Ovary (tissue), 3 donors: ENCODE measurements at regions not wholly inside any gene's neighbourhood (a gene's known extent, or its start where the extent isn't known, plus 50 kb on each side); places are given as distances from the start of the nearest gene placed in this dataset.

Experiments
- POLR2A ChIP-seq: fragments of 450-650 bp; IDR thresholded peaks from one replicate; pipeline ENCODE4 v1.6.1; 2017; ENCODE audit warnings: antibody characterized with exemption, mild to moderate bottlenecking, moderate library complexity
- TF ChIP-seq, protein P1 (sequence below), 3 donors: fragments of 450-650 bp in 2 of 3; fragments of 200-600 bp in 1 of 3; IDR thresholded peaks; one replicate each; pipeline versions ENCODE4 v1.5.1 to v1.8.0; 2016 to 2022; ENCODE audit warnings: antibody characterized with exemption in 3 of 3, mild to moderate bottlenecking in 1 of 3
- donor health status: DM: no; HTN: no; CAD: no.

- TF ChIP-seq, protein P1, sequence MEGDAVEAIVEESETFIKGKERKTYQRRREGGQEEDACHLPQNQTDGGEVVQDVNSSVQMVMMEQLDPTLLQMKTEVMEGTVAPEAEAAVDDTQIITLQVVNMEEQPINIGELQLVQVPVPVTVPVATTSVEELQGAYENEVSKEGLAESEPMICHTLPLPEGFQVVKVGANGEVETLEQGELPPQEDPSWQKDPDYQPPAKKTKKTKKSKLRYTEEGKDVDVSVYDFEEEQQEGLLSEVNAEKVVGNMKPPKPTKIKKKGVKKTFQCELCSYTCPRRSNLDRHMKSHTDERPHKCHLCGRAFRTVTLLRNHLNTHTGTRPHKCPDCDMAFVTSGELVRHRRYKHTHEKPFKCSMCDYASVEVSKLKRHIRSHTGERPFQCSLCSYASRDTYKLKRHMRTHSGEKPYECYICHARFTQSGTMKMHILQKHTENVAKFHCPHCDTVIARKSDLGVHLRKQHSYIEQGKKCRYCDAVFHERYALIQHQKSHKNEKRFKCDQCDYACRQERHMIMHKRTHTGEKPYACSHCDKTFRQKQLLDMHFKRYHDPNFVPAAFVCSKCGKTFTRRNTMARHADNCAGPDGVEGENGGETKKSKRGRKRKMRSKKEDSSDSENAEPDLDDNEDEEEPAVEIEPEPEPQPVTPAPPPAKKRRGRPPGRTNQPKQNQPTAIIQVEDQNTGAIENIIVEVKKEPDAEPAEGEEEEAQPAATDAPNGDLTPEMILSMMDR (IDR thresholded peaks at IDR 0.05): no peak
- no peak for TF ChIP-seq POLR2A
These were observed 74.6 kb upstream of the SLC22A23 start for GRCh38 chr6:3531481-3531880.
